NOMO-1 treated with dmso at 0.1 percent for 144 hours (cell line): ENCODE measurements at regions not wholly inside any gene's neighbourhood (a gene's known extent, or its start where the extent isn't known, plus 50 kb on each side); places are given as distances from the start of the nearest gene placed in this dataset.

Experiments used
- DNase-seq: peaks from one replicate; lab custom pipeline; 2025; ENCODE audit not compliant: unreplicated experiment; lab: John Stamatoyannopoulos, UW

DNA sequence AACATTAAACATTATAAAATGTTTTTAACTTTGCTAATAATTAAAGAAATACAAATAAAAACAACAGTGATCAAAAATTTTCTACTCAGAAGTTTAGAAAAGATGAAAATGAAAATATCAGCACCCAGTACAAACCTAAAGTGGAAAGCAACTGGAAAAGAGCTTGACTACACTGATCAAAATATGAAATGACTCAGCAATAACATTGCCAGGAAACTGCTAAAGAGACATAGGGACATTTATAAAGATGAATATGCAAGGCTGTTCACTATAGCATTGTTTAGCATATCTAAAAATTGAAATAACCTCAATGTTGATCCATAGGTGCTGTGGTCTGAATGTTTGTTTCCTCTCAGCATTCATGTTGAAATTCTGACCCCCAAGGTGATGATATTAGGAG lies 88.5 kb upstream of the NOCT start:
- DNase-seq: no peak

DNA sequence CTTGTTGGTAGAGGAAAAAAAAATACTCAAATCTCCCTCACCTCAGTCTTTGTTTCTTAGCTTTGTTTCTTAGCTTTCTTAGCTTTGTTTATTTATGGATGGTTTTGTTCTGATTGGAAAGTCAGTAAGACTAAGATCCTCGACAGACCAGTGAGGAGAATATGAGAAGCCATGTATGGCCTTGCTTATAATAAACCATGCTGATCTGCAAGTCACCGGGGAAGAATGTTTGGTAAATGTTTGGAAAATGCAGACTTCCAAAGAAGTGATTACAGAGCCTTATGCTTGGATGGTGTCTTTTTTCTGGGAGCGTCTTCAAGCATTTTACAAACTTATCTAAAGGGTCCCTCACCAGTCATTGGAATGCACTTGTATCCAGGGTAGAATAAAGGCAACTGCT lies 90.1 kb upstream of the NOCT start:
- no peak for DNase-seq

DNA sequence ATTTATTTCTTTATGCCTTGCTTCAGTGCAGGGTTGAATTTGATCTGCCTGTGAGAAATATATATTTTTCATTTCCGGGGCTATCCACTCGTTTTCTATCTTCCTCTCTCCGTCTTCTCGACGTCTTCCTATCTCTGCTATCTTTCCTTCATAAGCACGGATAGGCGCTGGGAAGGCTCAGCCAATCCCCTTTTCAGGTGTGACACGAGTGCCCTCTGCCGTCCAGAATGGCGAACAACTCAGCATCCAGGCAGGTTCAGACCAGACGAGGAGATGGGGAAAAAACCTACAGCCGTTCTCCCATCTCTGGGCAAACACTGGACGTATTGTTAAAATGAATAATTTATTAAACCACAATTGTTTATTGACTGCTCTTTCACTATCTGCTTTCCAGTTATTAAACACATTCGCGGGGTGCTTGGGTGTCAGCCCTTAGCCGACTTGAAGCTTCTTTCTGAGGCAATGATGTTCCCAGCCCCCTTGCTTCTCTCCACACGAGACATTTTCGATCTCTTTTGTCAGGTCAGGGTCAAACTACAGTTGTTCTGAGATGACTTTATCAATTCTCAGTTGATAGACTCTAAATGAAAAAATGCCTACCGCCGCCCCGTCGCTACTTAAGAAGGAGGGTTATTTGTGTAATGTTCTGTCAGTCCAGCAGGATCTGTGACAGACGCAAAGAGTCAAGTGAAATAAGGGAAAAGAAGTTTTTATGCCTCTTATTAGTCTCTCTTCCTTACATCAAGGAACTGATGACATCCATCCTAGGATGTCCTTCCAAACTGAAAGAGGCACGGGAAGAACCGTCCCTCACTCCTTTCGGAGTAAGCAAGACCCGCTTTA lies 96.3 kb upstream of the NOCT start:
- DNase-seq: no peak

DNA sequence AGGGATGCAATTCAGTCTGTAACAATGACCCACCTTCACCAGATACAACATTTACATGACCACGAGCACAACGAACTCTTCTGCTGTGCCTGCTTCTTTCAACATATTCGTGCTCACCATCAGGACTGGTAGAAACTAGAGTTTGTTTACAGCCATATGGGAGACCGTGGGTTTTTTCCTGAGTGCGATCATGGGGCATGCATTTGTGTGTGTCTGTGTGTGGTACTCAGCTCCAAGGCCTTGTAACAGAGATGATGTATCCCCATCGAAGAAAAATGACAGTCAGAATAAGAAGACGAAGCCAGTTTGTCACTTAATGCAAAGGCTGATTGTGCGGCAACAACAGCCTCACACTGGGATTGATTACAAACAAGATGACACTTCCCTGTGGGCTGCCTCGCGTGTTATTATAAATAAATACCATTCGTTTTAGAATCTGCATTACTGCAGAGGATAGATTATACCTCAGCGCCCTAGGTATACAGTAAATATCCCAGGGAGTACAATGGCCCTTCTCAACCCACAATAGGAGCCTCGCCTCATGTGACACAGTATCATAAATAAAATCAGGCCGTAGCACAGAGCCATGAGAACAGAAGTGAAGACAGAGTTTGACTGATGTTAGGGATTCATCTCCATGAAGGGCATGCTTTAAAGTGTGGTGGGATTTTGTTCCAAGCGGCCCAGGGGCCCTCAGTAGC lies 97.3 kb upstream of the NOCT start:
- no peak for DNase-seq

DNA sequence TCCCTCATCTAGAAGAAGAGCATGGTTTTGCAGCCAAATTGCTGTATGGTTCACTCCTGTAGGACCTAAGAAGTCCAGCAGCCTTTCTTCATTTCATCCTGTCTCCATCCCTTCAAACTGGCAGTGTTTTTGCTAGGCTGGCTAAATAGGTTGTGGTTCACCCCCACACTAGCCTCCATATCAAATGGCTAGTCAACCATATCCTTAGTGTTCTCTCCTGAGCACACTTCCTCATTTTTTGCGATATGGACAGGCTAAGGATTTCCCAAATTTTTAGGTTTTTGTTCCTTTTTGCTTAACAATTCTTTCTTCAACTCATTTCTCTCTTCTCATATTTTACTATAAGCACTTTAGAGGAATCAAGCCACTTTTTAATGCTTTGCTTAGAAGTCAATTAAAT lies 98.8 kb upstream of the NOCT start:
- DNase-seq: no peak

DNA sequence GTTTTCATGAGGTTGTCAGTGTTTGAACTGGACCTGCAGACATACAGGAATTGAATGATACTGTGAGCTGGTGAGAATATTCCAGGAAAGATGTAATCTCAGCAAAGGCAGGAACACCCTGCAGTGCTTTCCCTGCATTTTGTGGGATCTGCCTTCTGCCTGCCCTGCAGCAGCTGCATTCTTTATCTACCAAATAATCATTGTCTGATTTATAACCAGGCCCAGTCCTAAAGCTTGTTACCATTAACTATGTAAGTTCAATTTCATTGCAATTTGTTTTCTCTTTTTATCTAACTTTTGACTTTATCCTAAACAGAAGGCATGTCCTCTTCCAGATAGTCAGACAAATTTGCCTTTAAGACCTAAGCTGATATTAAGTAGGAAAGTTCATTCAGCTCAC lies 99.8 kb upstream of the NOCT start:
- no peak for DNase-seq

DNA sequence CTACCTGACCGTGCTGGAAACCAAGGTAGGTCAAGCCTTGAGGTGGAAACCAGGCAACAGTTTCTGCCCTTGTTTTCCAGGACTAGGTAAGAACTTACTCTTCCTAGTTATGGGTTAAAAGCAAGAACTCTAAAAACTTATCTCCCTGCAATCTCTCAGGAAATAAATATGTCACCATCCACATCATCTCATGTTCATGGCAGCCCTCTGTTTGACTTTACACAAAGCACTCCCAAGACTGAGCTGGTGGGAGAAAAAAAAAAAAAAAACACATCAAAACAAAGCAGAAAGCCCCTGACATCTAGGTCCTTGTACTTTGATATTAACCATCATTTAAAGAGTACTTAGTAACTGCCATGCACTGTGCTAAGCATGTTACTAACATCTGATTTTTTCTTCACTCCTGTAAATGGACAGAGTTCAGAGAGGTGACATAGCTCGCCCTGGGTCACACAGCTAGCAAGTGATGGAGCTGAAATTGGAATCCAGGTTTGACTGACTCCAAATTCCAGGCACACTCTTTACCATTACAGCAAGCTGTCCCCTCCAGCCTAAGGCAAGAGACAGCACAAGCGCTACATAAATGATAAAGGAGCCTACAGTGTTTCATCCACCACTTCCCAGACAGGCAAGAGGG lies 102.8 kb upstream of the NOCT start:
- no peak for DNase-seq

DNA sequence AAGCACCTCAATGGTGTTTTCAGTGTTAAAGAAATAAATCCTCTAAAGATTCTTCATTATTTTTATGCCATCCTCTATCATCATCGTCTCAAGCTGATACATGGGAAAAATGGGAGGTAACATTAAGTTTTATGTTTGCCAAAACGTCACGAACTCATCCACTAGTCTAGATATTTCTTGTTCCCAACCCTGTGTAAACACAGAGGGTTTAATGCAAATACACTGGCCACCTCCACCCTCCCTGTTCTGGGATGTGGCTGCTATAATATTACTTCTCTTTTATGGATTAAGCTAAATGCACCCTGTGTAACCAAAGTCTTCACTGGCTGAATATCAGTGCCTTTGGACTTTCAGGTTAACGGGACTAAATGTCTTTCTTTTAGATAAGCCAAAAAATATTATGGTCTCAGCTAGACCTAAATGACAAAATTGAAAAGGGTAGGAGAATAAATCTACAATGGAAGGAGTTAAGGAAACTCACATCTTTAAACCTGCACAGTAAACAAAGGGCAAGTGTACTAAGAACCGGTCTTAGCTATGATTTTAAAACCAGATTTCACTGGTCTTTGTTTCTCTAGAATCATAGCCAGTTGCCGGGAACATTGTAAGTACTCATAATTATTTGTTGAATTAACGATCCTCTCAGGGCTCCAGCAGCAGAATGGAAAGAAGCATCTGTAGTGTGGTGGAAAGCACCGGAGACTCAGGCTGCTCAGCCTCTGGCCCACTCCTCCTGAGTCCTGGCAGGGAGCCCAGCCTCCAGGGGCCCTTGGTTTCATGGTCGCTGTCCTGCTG lies 103.5 kb upstream of the NOCT start:
- no peak for DNase-seq

DNA sequence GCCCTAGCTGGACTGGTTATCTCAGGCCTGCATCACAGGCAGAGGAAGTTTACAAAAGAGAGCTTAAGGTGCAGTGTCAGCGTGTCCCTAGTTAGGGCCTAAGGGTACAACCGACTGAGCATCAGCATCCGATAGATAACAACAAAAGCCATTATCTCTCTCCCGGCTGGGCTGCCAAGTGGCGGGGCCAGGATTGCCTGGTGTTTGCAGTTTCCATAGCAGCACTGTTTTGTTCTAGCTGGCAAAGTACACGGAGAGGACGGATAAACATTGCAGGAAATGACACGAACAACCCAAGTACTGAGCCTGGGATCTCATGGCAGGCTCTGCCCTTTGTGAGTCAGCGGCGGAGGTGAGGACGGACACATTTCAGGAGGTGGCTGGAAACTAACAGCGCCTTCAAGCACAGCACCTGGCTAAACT lies 104.7 kb upstream of the NOCT start:
- DNase-seq: no peak

DNA sequence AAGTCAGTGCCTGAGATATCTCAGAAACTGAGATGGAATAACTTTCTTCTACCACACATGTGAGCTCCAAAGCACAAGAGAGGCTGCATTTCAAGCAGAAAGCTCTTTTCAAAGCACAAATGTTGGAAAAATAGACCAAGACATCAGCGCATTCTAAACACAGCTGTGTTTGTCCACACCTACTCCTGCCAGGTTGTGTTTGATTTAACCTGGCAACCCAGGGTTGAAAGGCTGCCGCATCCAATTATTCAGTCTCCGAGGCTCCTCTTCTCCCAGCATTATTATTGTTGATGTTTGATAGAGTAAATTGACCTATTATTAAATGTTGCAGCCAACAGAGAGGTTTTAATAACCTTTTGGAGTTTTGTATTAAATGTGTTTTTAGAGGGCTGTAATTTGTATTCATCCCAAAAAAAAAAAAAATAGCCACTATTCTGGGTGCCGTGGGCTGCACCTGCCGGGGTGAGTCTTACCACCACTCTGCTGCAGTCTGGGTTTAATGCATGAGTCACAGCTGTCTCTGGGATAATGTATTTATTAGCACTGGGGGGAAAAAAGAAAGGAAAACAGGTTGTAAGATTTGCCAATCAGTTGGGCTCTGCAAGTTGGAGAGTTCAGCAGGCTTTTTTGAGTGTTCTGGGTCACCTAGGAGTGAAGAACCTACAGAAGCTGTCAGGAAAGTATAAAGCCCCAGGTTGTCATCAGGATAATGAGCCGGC lies 105.2 kb upstream of the NOCT start:
- no peak for DNase-seq

DNA sequence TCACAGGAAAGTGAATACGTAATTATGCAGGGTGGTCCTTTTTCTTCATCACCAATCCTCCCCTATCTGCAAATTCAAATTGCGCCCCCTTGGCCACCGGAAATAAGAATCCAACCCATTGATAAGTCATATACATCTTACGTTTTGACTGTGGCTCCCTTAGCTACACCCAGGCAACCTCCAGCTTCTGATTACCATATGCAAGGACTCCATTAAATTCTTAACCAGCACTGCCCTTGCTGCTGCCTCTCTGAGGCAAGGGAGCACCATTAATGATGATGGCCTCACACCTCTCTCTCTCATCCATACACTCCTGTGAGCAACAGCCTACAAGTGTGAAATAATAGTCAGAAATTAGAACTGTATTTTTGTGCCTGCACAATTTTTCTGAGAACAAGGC lies 106.0 kb upstream of the NOCT start:
- no peak for DNase-seq

DNA sequence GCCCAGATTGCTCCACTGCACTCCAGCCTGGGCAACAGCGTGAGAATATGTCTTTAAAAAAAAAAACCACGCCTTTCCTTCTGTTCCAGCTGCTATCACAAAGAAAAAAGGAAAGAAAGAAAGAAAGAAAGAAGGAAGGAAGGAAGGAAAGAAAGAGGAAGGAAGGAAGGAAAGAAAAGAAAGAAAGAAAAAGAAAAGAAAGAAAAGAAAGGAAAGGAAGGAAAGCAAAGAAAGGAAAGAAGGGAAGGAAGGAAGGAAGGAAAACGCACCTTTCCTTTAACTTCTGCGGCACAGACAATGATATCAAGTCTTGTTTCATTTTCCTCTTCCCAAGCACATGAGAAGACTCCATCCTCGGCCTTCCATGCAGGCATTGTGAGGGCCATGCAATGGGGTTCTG lies 107.4 kb upstream of the NOCT start:
- no peak for DNase-seq

DNA sequence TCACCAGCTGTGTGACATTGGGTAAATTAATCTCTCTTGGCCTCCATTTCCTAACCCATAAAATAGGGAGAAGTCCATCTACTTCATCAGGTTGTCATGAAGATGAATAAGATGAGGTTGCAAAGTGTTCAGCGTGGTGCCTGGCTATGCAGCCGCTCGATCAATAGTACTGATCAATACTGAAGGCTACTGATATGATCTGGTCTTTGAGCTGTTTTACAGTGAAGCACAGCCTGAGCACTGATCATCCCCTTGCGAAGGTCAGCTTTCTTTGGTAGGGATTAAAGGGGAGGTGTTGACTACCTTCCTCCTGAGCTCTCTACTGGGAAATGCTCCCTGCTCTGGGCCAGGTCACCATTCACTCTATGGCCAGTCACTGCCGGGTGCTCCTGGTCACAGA lies 108.4 kb upstream of the NOCT start:
- DNase-seq: no peak

DNA sequence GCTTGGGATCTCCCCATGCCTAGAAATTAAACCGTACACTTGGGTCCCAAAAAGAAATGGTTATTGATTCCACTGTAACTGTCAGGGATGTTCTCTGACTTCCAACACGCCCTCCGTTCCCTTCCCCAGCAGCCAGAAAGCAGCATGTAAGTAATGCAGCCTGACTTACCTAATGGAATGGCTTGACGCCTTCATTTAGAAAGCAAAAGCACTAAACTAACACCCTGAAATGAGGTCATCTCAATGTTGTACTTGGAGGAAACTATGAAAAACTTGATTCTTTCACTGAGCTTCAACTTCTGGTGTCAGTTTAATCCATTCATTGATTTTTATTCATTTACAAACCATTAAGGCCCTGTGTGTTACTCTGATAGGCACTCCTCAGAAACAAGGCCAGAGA lies 110.8 kb upstream of the NOCT start:
- DNase-seq: no peak

DNA sequence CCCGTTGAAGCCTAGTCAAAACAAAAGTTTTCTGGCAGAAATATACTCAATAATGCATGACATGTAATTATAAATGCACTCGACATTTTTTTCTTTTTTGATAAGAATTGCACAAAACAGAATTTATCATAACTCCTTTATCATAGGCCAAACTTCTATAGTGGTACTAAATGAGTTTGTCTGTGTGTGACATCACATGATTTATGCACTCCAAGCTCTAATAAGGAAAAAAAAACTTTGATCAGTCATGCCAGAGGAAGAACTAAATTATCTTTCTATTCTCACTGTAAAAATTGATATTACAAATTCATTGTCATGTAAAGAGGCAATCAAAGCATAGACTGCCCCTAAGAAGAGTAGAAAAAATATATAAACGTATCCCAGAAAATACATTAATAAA lies 112.4 kb upstream of the NOCT start:
- no peak for DNase-seq

DNA sequence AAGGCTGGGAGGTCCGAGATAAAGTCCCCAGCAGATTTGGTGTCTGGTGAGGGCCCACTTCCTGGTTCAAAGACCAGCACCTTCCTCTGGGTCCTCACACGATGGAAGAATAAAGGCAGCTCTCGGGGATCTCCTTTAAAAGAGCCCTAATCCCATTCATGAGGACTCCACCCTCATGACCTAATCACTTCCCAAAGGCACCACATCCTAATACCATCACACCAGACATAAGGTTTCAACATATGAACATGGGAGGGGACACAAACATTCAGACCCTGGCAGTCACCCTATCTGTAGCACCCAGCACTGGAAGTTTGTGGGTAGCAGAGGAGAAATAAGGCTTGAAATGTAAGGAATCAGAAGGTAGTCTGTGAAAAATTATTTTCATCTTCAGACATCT lies 112.9 kb upstream of the NOCT start:
- DNase-seq: no peak

DNA sequence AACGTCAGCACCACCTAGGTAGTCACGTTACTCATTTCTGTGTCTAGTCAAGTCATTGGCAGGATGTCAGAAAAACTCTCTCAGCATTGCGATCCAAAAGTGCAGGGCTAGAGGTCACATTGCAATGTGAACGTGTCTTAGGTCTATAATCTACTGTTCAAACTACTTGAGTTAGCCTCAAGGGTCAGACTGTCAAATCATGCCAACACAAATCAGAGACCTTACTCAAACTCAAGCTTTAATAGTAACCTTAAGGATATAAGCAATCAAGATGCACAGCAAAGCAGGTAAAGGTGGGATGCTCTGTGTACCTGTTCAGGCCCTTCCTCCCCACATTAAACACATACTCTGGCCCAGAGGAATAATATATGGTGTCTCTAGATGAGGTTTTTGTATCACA lies 114.4 kb upstream of the NOCT start:
- DNase-seq: no peak

DNA sequence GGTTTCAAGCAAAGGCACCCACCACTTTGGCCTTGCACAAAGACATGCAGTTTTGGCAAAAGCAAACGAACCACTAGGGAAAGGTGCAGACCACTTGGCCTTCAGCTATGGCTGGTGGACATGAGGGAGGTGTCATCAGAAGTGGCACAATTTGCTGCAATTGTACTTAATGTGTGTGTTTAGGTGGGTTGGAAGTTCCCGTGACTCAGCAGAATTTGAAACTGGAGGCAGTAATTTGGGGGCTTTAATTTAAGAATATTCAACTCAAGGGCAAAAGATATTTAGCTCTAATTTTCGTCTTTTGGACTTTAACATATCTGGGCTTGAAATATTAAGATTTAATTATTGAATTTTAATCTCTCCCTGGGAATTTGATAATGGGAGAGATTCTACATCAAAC lies 115.6 kb upstream of the NOCT start:
- no peak for DNase-seq

DNA sequence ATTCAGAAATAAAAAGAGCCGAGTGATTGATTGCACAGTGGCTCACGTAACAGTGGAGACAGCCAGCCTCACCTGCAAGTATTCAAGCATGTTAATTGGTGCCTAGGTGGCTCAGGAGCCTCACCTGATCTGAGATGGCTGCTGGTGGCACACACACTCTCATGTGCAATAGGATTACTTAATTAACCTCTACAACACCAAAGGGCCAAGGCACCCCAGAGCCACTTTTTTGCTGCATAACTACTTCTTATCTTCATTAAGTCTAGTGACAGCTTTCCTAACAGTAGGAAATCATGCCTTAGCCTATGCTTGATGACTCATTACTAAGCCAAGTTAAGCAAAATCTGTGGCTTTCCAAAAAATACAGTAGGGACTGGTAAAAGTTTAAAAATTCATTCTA lies 117.3 kb upstream of the NOCT start:
- no peak for DNase-seq

DNA sequence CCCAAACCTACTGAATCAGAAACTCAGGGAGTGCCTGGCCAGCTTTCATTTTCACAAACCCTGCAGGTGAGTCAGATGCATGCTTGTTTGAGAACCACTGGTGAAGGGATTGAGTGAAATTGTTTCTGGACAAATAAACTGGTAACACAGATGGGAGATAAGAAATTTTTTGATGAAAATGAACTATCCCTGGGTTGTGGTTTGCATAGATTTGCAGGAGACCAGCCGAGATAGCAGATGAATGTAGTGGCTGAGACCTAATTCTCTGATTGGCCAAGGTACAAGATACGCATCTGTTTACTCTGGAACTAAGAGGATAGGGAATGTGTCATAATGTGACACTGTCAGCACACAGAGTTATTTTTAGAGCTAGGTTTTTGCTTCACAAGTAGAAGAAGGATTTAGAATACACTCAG lies 117.8 kb upstream of the NOCT start:
- DNase-seq: no peak

DNA sequence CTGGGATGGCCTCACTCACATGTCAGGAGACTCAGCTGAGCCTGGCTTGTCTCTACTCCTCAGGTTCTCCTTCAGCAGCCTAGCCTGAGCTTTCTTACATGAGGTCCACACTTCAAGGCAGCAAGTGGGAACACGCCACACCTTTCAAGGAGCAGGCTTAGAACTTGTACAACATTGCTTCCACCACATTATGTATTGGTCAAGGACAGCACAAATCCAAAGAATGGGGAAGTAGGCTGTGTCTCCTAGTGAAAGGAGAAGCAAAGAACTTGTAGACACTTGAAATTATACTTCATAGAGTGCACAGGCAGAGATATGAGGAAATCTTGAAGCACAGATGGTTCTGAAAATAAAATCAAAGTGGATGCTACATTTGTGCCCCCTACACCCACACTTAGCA lies 120.9 kb upstream of the NOCT start:
- DNase-seq: peak; percentile 58
